Keratinocyte (primary cell): ENCODE measurements at regions not wholly inside any gene's neighbourhood (a gene's known extent, or its start where the extent isn't known, plus 50 kb on each side); places are given as distances from the start of the nearest gene placed in this dataset.

Experiments used
- CTCF ChIP-seq, 3 experiments: IDR thresholded peaks in 1 of 3; conservative IDR thresholded peaks in 1 of 3; optimal IDR thresholded peaks in 1 of 3; 2 replicates in 2 of 3; 3 replicates in 1 of 3; pipeline versions ENCODE3 to v1.5.1; 2011; ENCODE audit warnings: low read length in 3 of 3, mild to moderate bottlenecking in 3 of 3, moderate library complexity in 2 of 3, control low read depth in 1 of 3, inconsistent platforms in 1 of 3; ENCODE audit not compliant: insufficient read depth in 2 of 3; ENCODE audit errors: extremely low read depth in 1 of 3
- EZH2 ChIP-seq: IDR thresholded peaks from one replicate; pipeline ENCODE4 v1.6.1; 2012; ENCODE audit warnings: inconsistent platforms, mild to moderate bottlenecking, low read length, moderate library complexity

GRCh38 chr11:69961738-69962137, 116.4 kb upstream of the ANO1 start:
- TF ChIP-seq CTCF (optimal IDR thresholded peaks at IDR 0.05 in 1 of 3, IDR thresholded peaks at IDR 0.05 in 1 of 3, conservative IDR thresholded peaks at IDR 0.05 in 1 of 3; ENCODE audit: extremely low read depth in 1 of 3, insufficient read depth in 2 of 3, low read length in 3 of 3) (no peak), EZH2 (no peak)
